NCI-H1417 treated with DMSO at 0.1 percent for 48 hours (cell line): ENCODE measurements at regions not wholly inside any gene's neighbourhood (a gene's known extent, or its start where the extent isn't known, plus 50 kb on each side); places are given as distances from the start of the nearest gene placed in this dataset.
"Not testable (repeated sequence)": the region's sequence is repeated elsewhere in the genome, so short reads cannot be mapped to it uniquely, and the experiment has no call there.

ENCODE experiments used
- DNase-seq: peaks from one replicate; lab custom pipeline; 2025; lab: John Stamatoyannopoulos, UW

DNA sequence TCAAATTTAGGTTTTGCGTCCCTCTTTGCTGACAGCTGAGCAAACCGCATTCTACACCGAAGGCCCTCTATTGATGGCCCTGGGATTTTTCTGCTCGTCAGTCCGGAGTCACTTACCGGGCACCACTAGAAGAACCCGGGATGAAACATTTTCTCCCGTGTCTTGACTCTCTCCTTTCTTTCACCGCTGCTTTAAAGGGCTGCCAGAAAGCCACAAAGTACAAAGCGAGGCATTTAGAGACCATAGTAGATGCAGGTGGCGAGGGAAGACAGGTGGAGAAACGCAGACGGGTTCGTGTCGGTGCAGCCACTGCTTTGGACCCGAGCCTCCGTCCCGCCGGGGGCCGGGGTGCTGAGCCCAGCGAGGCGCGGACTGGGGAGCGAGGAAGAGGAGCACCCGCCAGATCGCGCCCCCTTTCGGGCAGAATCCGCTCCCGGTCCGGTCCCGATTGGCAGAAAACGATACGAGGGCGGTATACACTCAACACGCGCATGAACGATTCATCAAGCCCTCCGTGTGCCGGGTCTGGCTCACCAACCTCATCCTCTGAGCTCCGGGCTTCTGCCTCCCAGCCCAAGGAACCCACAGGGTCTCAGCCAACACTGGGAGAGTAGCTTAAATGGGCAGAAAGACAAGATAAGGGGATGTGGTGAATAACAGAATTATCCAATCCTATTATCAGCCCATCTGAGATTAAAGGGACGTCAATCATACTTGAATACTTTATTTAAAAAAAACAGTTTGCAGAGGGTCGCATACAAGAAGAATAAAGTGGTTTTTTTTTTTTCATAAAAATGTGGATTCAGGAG, 84.9 kb downstream of the TRIM27 start:
- DNase-seq, result peak; percentile 54

DNA sequence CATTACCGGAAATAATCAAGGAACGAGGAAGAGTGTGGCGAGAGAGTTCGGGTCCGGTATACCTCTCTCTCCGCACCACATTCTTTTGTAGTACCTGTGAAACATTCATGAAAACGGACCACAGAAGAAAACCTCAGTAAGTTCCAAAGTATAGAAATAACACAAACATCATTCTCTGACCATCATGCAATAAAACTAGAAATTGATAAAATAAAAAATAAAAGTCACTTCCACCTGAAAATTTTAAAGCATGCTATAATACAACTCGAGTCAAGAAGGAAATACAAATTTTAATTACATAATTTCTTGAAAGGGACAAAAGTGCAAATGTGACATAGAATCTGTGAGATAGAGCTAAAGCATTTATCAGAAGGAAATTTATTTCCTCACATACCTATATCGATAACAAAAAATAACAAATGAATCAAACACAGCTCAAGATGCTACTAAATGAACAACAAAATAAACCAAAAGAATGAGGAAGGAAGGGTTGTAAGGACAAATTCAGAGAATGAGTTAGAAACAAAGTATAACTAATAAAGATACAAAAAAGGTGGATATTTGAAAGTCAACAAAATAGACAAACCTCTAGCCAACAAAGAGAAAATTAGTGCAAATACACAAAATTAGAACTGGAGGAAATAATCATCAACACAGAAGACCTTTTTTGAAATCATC, 84.2 kb downstream of the TRIM27 start:
- DNase-seq, result no peak

DNA sequence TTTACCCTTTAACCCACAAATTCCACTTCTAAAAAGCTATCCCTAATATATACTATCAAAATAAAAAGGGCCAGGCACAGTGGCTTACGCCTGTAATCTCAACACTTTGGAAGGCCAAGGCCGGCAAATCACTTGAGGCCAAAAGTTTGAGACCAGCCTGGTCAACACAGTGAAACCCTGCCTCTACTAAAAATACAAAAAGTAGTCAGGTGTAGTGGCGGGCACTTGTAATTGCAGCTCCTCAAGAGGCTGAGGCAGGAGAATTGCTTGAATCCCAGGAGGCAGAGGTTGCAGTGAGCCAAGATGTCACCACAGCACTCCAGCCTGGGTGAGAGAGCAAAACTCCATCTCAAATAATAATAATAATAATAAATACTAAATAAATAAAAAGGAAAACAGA, 82.5 kb downstream of the TRIM27 start:
- DNase-seq, result no peak

DNA sequence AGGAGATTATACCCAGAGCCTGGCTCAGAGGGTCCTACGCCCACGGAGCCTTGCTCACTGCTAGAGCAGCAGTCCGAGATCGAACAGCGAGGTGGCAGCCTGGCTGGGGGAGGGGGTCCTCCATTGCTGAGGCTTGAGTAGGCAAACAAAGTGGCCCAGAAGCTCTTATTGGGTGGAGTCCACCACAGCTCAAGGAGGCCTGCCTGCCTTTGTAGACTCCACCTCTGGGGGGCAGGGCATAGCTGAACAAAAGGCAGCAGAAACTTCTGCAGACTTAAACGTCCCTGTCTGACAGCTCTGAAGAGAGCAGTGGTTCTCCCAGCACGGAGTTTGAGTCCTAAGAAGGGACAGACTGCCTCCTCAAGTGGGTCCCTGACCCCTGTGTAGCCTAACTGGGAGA, 75.0 kb downstream of the TRIM27 start:
- not testable (repeated sequence) for DNase-seq
